ENCODE measurements at regions not wholly inside any gene's neighbourhood (a gene's known extent, or its start where the extent isn't known, plus 50 kb on each side); places are given as distances from the start of the nearest gene placed in this dataset.

GRCh38 chr5:67506241-67506640 lies 309.6 kb upstream of the CD180 start:
- no peaks in the 10 kb centered on the region for H3K9me3 ChIP-seq (ENCODE audit: control insufficient read depth in 1 of 2, insufficient read depth in 1 of 2, low read depth in 1 of 2, low read length in 2 of 2)

More at GRCh38 chr5:67506241-67506640, 309.6 kb upstream of the CD180 start:
- ATAC-seq: no peak
- H3K79me2 ChIP-seq (ENCODE audit: insufficient read depth, low read length): no peaks in the 10 kb centered on the region
- ChIA-PET POLR2A (interaction anchor here (0.7 kb wide), 1 partner anchor 28 kb away, joined by 3 read pairs; no protein-coding TSS in a partner anchor), CTCF (no interaction called here), RAD21 (ENCODE audit: low non-redundant PET in 1 of 2, low total read pairs in 2 of 2, uncharacterized antibody in 2 of 2, unreplicated experiment in 2 of 2) (no interaction called here)
- H3K27me3 ChIP-seq (ENCODE audit: insufficient read depth, low read length): no peaks in the 10 kb centered on the region
- H3K9ac ChIP-seq (ENCODE audit: low read length): no peak overlapping the region
- no peak overlapping the region for H3K4me2 ChIP-seq (ENCODE audit: low read length)
- no TSS peak for BruUV-seq (replicated peaks)
- no peaks in the 10 kb centered on the region; the same call in 1 of the 2 replicates for H4K20me1 ChIP-seq (ENCODE audit: insufficient read depth)
- DNase-seq (ENCODE audit: low read depth, low spot score): no peak
- H3K4me1 ChIP-seq (ENCODE audit: control insufficient read depth in 1 of 2, insufficient read depth in 2 of 2, low read length in 2 of 2): no peaks in the 10 kb centered on the region
- H3K9me2 ChIP-seq (ENCODE audit: insufficient read depth): no peaks in the 10 kb centered on the region
- H2AFZ ChIP-seq (ENCODE audit: low read depth, low read length, poor library complexity, severe bottlenecking): no peak overlapping the region
- intact Hi-C loops (cut with micrococcal nuclease): no loop called here
- no peak overlapping the region for H3K4me3 ChIP-seq (replicated peaks in 1 of 2; ENCODE audit: low read depth in 1 of 2, low read length in 2 of 2)
- no peaks in the 10 kb centered on the region for H3K36me3 ChIP-seq (ENCODE audit: control insufficient read depth in 1 of 2, insufficient read depth in 2 of 2, low read length in 2 of 2)
- H3K27ac ChIP-seq (ENCODE audit: low read depth, low read length): no peak overlapping the region
- TF ChIP-seq CEBPB (IDR thresholded peaks at IDR 0.05; ENCODE audit: low read depth) (no peak), SP1 (IDR thresholded peaks at IDR 0.05; ENCODE audit: low read depth) (no peak), EZH2 (IDR thresholded peaks at IDR 0.05) (no peak), EGR1 (IDR thresholded peaks at IDR 0.05; ENCODE audit: low read depth) (no peak), MAX (IDR thresholded peaks at IDR 0.05) (no peak), YY1 (IDR thresholded peaks at IDR 0.05; ENCODE audit: extremely low read depth, insufficient replicate concordance, low read depth, low read length) (no peak), POLR2A (IDR thresholded peaks at IDR 0.05; ENCODE audit: borderline replicate concordance, extremely low read depth, insufficient read depth, insufficient read length) (no peak), POLR2AphosphoS5 (IDR thresholded peaks at IDR 0.05; ENCODE audit: low read depth, low read length) (no peak), SRF (IDR thresholded peaks at IDR 0.05; ENCODE audit: low read depth) (no peak), EZH2phosphoT487 (IDR thresholded peaks at IDR 0.05; ENCODE audit: borderline replicate concordance) (no peak), ZNF274 (IDR thresholded peaks at IDR 0.05; ENCODE audit: low read depth, low read length) (no peak), FOSL1 (IDR thresholded peaks at IDR 0.05; ENCODE audit: low read depth) (no peak), ELF1 (IDR thresholded peaks at IDR 0.05; ENCODE audit: borderline replicate concordance, low read depth) (no peak), ATF3 (IDR thresholded peaks at IDR 0.05) (no peak), RAD21 (IDR thresholded peaks at IDR 0.05; ENCODE audit: low read depth) (no peak), CTCF (IDR thresholded peaks at IDR 0.05 in 2 of 3, conservative IDR thresholded peaks at IDR 0.05 in 1 of 3; ENCODE audit: borderline replicate concordance in 1 of 3, insufficient read depth in 1 of 3, low read depth in 2 of 3, low read length in 2 of 3) (no peak), ZFX (IDR thresholded peaks at IDR 0.05) (no peak), ZBTB33 (IDR thresholded peaks at IDR 0.05; ENCODE audit: extremely low read depth, insufficient replicate concordance, low read length) (no peak)
